H1 (cell line): ENCODE measurements at regions not wholly inside any gene's neighbourhood (a gene's known extent, or its start where the extent isn't known, plus 50 kb on each side); places are given as distances from the start of the nearest gene placed in this dataset.

Experiments used
- CTCF ChIA-PET: fragments of 300-600 bp; sonication (Branson Sonifier 250); formaldehyde crosslinking; loops from one replicate; lab custom pipeline; 2021; ENCODE audit not compliant: partially characterized antibody; lab: Charles Lee
- POLR2A ChIA-PET: fragments of 300-600 bp; sonication (Branson Sonifier 250); formaldehyde crosslinking; loops from one replicate; lab custom pipeline; 2021; ENCODE audit warnings: inconsistent platforms; ENCODE audit not compliant: partially characterized antibody; lab: Charles Lee
- DNase-seq, 2 experiments: peaks; one replicate each; pipeline versions ENCODE4 v3.0.0 to v3.0.0-alpha.2; 2010 to 2022; ENCODE audit warnings: low spot score in 2 of 2, low read depth in 1 of 2, mixed read lengths in 1 of 2
- FAIRE-seq: peaks from 2 replicates; lab custom pipeline; 2011; peaks lifted over from hg19 to GRCh38; lab: Jason Lieb, UNC
- H2AFZ ChIP-seq: 2 replicates; pipeline ENCODE4 v1.8.1; 2012; ENCODE audit warnings: low read length, inconsistent platforms
- H2AK5ac ChIP-seq: 2 replicates; pipeline ENCODE4 v1.6.1; 2013; ENCODE audit warnings: low read depth, low read length
- H2BK120ac ChIP-seq: replicated peaks from 2 replicates; pipeline ENCODE3; 2013; ENCODE audit warnings: low read depth, low read length, inconsistent platforms
- H2BK12ac ChIP-seq: 2 replicates; pipeline ENCODE4 v1.6.1; 2013; ENCODE audit warnings: low read depth, low read length
- H2BK15ac ChIP-seq: 2 replicates; pipeline ENCODE4 v1.6.1; 2013; ENCODE audit warnings: low read length
- H2BK20ac ChIP-seq: 2 replicates; pipeline ENCODE4 v1.6.1; 2013; ENCODE audit warnings: low read length
- H2BK5ac ChIP-seq: 2 replicates; pipeline ENCODE4 v1.6.1; 2013; ENCODE audit warnings: low read depth, low read length
- H3K14ac ChIP-seq: 2 replicates; pipeline ENCODE4 v1.6.1; 2013; ENCODE audit warnings: inconsistent platforms; ENCODE audit not compliant: insufficient read length
- H3K18ac ChIP-seq: 2 replicates; pipeline ENCODE4 v1.6.1; 2013; ENCODE audit warnings: low read length; ENCODE audit errors: extremely low read depth
- H3K23ac ChIP-seq: 2 replicates; pipeline ENCODE4 v1.6.1; 2013; ENCODE audit warnings: inconsistent platforms; ENCODE audit not compliant: insufficient read length
- H3K23me2 ChIP-seq: 2 replicates; pipeline ENCODE4 v1.6.1; 2013; ENCODE audit warnings: low read depth, low read length
- H3K27ac ChIP-seq: 2 replicates; pipeline ENCODE4 v1.6.1; 2011; ENCODE audit warnings: low read depth, low read length, inconsistent platforms
- H3K27me3 ChIP-seq, 4 experiments: replicated peaks in 1 of 4; 1 replicate in 1 of 4; 2 replicates in 3 of 4; pipeline versions ENCODE4 v1.6.1 to v1.8.1; 2011 to 2013; ENCODE audit warnings: low read length in 3 of 4, mild to moderate bottlenecking in 3 of 4, inconsistent platforms in 2 of 4, mixed read lengths in 2 of 4, moderate library complexity in 1 of 4; ENCODE audit not compliant: control insufficient read depth in 3 of 4, insufficient read depth in 3 of 4; ENCODE audit errors: extremely low read depth in 1 of 4
- H3K36me3 ChIP-seq, 4 experiments: 2 replicates each; pipeline versions ENCODE4 v1.6.1 to v1.8.1; 2011 to 2013; ENCODE audit warnings: mild to moderate bottlenecking in 4 of 4, low read length in 3 of 4, moderate library complexity in 2 of 4, control low read depth in 1 of 4, inconsistent platforms in 1 of 4; ENCODE audit not compliant: insufficient read depth in 4 of 4, control insufficient read depth in 2 of 4
- H3K4ac ChIP-seq: replicated peaks from 2 replicates; pipeline ENCODE3; 2013; ENCODE audit warnings: low read length, low read depth, mixed read lengths, inconsistent platforms; ENCODE audit not compliant: insufficient read length
- H3K4me1 ChIP-seq, 4 experiments: replicated peaks in 1 of 4; 1 replicate in 1 of 4; 2 replicates in 3 of 4; pipeline versions ENCODE4 v1.6.1 to v1.8.1; 2011 to 2013; ENCODE audit warnings: low read length in 3 of 4, inconsistent platforms in 2 of 4, mixed read lengths in 1 of 4; ENCODE audit not compliant: insufficient read depth in 4 of 4, control insufficient read depth in 3 of 4
- H3K4me2 ChIP-seq, 2 experiments: 2 replicates each; pipeline versions ENCODE4 v1.6.1 to v1.8.1; 2011 to 2013; ENCODE audit warnings: low read depth in 2 of 2, low read length in 2 of 2, control low read depth in 1 of 2, inconsistent platforms in 1 of 2, mild to moderate bottlenecking in 1 of 2; ENCODE audit not compliant: insufficient read depth in 1 of 2
- H3K4me3 ChIP-seq, 4 experiments: fragments of 200-600, 300-600 bp in 1 of 4; sonication (generic), shearing (Covaris generic), sonication (Bioruptor Twin) in 1 of 4; 2 replicates each; pipeline versions ENCODE4 v1.5.1 to v1.8.1; 2011 to 2016; ENCODE audit warnings: low read length in 4 of 4, low read depth in 3 of 4, control low read depth in 2 of 4, inconsistent platforms in 2 of 4, mild to moderate bottlenecking in 2 of 4, mixed read lengths in 1 of 4, moderate library complexity in 1 of 4; ENCODE audit not compliant: insufficient read depth in 2 of 4; ENCODE audit errors: extremely low read depth in 1 of 4
- H3K56ac ChIP-seq: replicated peaks from 2 replicates; pipeline ENCODE3; 2013; ENCODE audit warnings: low read depth, mild to moderate bottlenecking, mixed read lengths, low read length, inconsistent platforms; ENCODE audit not compliant: insufficient read length
- H3K79me1 ChIP-seq: 2 replicates; pipeline ENCODE4 v1.6.1; 2013; ENCODE audit warnings: low read depth, low read length, control low read depth
- H3K79me2 ChIP-seq, 2 experiments: 2 replicates each; pipeline versions ENCODE4 v1.6.1 to v1.8.1; 2012 to 2013; ENCODE audit warnings: low read length in 2 of 2, mild to moderate bottlenecking in 2 of 2, inconsistent platforms in 1 of 2; ENCODE audit not compliant: insufficient read depth in 2 of 2, control insufficient read depth in 1 of 2
- H3K9ac ChIP-seq, 4 experiments: replicated peaks in 1 of 4; 1 replicate in 1 of 4; 2 replicates in 3 of 4; pipeline versions ENCODE4 v1.6.1 to v1.8.1; 2011 to 2013; ENCODE audit warnings: low read depth in 3 of 4, low read length in 3 of 4, control low read depth in 2 of 4, mild to moderate bottlenecking in 2 of 4, moderate library complexity in 2 of 4, inconsistent platforms in 1 of 4; ENCODE audit errors: extremely low read depth in 1 of 4
- H3K9me3 ChIP-seq, 2 experiments: 2 replicates each; pipeline versions ENCODE4 v1.6.1 to v1.8.1; 2012 to 2013; ENCODE audit warnings: mild to moderate bottlenecking in 2 of 2, moderate library complexity in 2 of 2, control low read depth in 1 of 2, inconsistent platforms in 1 of 2, low read depth in 1 of 2, low read length in 1 of 2, mixed read lengths in 1 of 2; ENCODE audit not compliant: insufficient read depth in 2 of 2
- H4K20me1 ChIP-seq, 2 experiments: replicated peaks in 1 of 2; 2 replicates each; pipeline versions ENCODE3 to v1.8.1; 2011 to 2013; ENCODE audit warnings: inconsistent platforms in 2 of 2, low read length in 2 of 2, mild to moderate bottlenecking in 1 of 2; ENCODE audit not compliant: insufficient read depth in 2 of 2, control insufficient read depth in 1 of 2
- H4K5ac ChIP-seq: 2 replicates; pipeline ENCODE4 v1.6.1; 2013; ENCODE audit warnings: low read length, low read depth, mixed read lengths, inconsistent platforms; ENCODE audit not compliant: insufficient read length
- H4K8ac ChIP-seq: 2 replicates; pipeline ENCODE4 v1.8.0; 2013; ENCODE audit warnings: mild to moderate bottlenecking, moderate library complexity, low read length, inconsistent platforms; ENCODE audit not compliant: insufficient read depth; ENCODE audit errors: extremely low read depth
- H4K91ac ChIP-seq: replicated peaks from 2 replicates; pipeline ENCODE3; 2013; ENCODE audit warnings: low read length, mixed read lengths, inconsistent platforms; ENCODE audit not compliant: insufficient read length
- BRCA1 ChIP-seq: IDR thresholded peaks from 2 replicates; pipeline ENCODE4 v1.6.1; 2012; ENCODE audit warnings: low read depth, low read length, improper control_type of control experiment
- CREB1 ChIP-seq: IDR thresholded peaks from 2 replicates; pipeline ENCODE4 v1.6.1; 2012; ENCODE audit warnings: inconsistent platforms
- SUZ12 ChIP-seq: fragments of 200-600 bp; sonication (generic); IDR thresholded peaks from 2 replicates; pipeline ENCODE4 v1.6.1; 2012; ENCODE audit warnings: mild to moderate bottlenecking, inconsistent platforms, low read length, moderate library complexity, mixed read lengths
- TCF12 ChIP-seq: IDR thresholded peaks from 2 replicates; pipeline ENCODE4 v1.6.1; 2011; ENCODE audit warnings: low read depth, mild to moderate bottlenecking, low read length
- TEAD4 ChIP-seq: IDR thresholded peaks from 2 replicates; pipeline ENCODE4 v1.6.1; 2012; ENCODE audit warnings: low read depth, low read length, inconsistent platforms, mixed read lengths
- WGBS, 2 experiments: shearing (Covaris generic) in 1 of 2; methylation state at CpG; one replicate each; pipeline versions ENCODE4 v1.1.6 to v1.1.7; 2013 to 2015; ENCODE audit warnings: low lambda C conversion rate in 2 of 2, mixed read lengths in 2 of 2, inconsistent platforms in 1 of 2, low coverage in 1 of 2, missing lambda C conversion rate in 1 of 2; ENCODE audit not compliant: insufficient replicate concordance in 2 of 2, insufficient coverage in 1 of 2, insufficient read length in 1 of 2; ENCODE audit errors: extremely low coverage in 1 of 2, missing lambda C conversion rate in 1 of 2; 5-methylcytosine and 5-hydroxymethylcytosine counted together

- Histone ChIP-seq H3K23me2 (no peaks in the 10 kb centered on the region), H4K8ac (no peak overlapping the region), H4K91ac (no peak overlapping the region), H3K14ac (no peak overlapping the region), H2AK5ac (no peak overlapping the region), H3K36me3 (no peaks in the 10 kb centered on the region), H3K9me3 (no peaks in the 10 kb centered on the region), H3K79me2 (no peaks in the 10 kb centered on the region), H2AFZ (no peak overlapping the region), H2BK5ac (no peak overlapping the region), H3K4me1 (no peaks in the 10 kb centered on the region)
- CTCF ChIA-PET = interaction anchor here (0.8 kb wide), 1 partner anchor 12 kb away, joined by 3 read pairs; no protein-coding TSS in a partner anchor
- DNase-seq = no peak
- no peak for TF ChIP-seq TEAD4
- no peak for TF ChIP-seq TCF12
- TF ChIP-seq SUZ12 = no peak
- TF ChIP-seq BRCA1 = no peak
- no peak for TF ChIP-seq CREB1
- TF ChIP-seq, all 59 proteins: peak for 0
- Histone ChIP-seq H4K5ac (no peak overlapping the region), H3K27me3 (no peaks in the 10 kb centered on the region), H2BK120ac (no peak overlapping the region), H3K56ac (no peak overlapping the region), H3K4me3 (no peak overlapping the region), H2BK12ac (no peak overlapping the region), H4K20me1 (no peaks in the 10 kb centered on the region), H3K9ac (no peak overlapping the region), H3K18ac (no peak overlapping the region), H3K79me1 (no peaks in the 10 kb centered on the region), H2BK15ac (no peak overlapping the region), H2BK20ac (no peak overlapping the region), H3K4me2 (no peak overlapping the region), H3K4ac (no peak overlapping the region), H3K27ac (no peak overlapping the region), H3K23ac (no peak overlapping the region)
- WGBS, 2 experiments = 96% methylated on average over 1 of the region's 1 CpG; no CpG with 5 or more reads in 1 of the 2 experiments
- POLR2A ChIA-PET = no interaction called here
- no peak for FAIRE-seq
Measured at GRCh38 chr3:144045766-144046165, 74.1 kb downstream of the DIPK2A start.
